ENCODE measurements at regions not wholly inside any gene's neighbourhood (a gene's known extent, or its start where the extent isn't known, plus 50 kb on each side); places are given as distances from the start of the nearest gene placed in this dataset.

GRCh38 chr16:79404571-79404970 lies 196.0 kb downstream of the MAF start:
- in situ Hi-C loops (cut with MboI; ENCODE audit: low pct_unique_long_range_greater_than_20kb, low sequenced_read_pairs, unreplicated experiment) = no loop called here
- no peak for DNase-seq (ENCODE audit: low spot score)
- TF ChIP-seq, protein P1, sequence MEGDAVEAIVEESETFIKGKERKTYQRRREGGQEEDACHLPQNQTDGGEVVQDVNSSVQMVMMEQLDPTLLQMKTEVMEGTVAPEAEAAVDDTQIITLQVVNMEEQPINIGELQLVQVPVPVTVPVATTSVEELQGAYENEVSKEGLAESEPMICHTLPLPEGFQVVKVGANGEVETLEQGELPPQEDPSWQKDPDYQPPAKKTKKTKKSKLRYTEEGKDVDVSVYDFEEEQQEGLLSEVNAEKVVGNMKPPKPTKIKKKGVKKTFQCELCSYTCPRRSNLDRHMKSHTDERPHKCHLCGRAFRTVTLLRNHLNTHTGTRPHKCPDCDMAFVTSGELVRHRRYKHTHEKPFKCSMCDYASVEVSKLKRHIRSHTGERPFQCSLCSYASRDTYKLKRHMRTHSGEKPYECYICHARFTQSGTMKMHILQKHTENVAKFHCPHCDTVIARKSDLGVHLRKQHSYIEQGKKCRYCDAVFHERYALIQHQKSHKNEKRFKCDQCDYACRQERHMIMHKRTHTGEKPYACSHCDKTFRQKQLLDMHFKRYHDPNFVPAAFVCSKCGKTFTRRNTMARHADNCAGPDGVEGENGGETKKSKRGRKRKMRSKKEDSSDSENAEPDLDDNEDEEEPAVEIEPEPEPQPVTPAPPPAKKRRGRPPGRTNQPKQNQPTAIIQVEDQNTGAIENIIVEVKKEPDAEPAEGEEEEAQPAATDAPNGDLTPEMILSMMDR (IDR thresholded peaks at IDR 0.05; ENCODE audit: extremely low read depth, insufficient read depth, missing control alignments) = no peak

GRCh38 chr16:79403534-79403933 lies 197.0 kb downstream of the MAF start:
- TF ChIP-seq, protein P1 (IDR thresholded peaks at IDR 0.05; ENCODE audit: extremely low read depth, insufficient read depth, missing control alignments) = no peak
- in situ Hi-C loops (cut with MboI; ENCODE audit: low pct_unique_long_range_greater_than_20kb, low sequenced_read_pairs, unreplicated experiment) = no loop called here
- DNase-seq (ENCODE audit: low spot score) = no peak

- DNase-seq (ENCODE audit: low spot score) = no peak
- in situ Hi-C loops (cut with MboI; ENCODE audit: low pct_unique_long_range_greater_than_20kb, low sequenced_read_pairs, unreplicated experiment) = no loop called here
- TF ChIP-seq, protein P1 (IDR thresholded peaks at IDR 0.05; ENCODE audit: extremely low read depth, insufficient read depth, missing control alignments) = no peak
These were observed 197.6 kb downstream of the MAF start for GRCh38 chr16:79402920-79403319.

DNA sequence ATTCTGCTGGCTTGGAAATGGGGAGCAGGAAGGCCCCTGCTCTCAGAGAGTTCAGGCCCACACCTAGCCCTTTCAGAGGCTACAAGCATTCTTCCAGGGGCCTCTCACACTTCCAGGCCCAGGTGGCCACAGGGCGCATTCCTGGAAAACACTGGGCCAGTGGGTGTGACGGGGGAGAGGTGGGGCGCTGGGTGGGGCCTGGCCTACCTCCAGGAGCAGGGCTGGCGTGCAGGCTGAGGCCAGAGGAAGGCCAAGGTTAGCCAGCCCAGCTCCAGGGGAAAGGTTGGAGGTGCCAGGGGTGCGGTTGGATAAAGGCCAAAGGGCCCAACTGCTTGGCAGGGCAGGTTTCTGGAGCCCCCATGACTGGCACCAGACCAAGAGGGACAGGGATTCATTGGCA lies 198.2 kb downstream of the MAF start:
- TF ChIP-seq, protein P1 (IDR thresholded peaks at IDR 0.05; ENCODE audit: extremely low read depth, insufficient read depth, missing control alignments) = no peak
- in situ Hi-C loops (cut with MboI; ENCODE audit: low pct_unique_long_range_greater_than_20kb, low sequenced_read_pairs, unreplicated experiment) = no loop called here
- DNase-seq (ENCODE audit: low spot score) = no peak

GRCh38 chr16:79401782-79402181 lies 198.8 kb downstream of the MAF start:
- no peak for DNase-seq (ENCODE audit: low spot score)
- TF ChIP-seq, protein P1 (IDR thresholded peaks at IDR 0.05; ENCODE audit: extremely low read depth, insufficient read depth, missing control alignments) = no peak

DNA sequence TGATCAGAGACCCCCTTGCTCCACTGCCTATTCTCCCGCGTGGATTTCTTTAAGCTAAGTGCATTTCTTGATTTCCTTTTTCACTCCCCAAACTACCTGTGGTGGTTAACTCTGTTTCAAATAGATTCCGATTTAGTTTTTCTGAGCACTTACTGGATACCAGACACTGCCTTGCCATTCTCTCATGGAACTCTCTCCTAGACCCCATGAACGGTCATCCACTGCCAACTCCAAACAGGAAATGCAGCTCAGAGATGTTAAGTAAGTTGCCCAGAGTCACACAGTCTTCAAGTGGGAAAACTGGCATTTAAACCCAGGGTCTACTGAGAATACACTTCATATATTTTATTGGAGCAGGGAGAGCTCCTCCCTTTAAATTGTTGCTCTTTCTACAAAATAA lies 199.4 kb downstream of the MAF start:
- TF ChIP-seq, protein P1 (IDR thresholded peaks at IDR 0.05; ENCODE audit: extremely low read depth, insufficient read depth, missing control alignments) = no peak
- in situ Hi-C loops (cut with MboI; ENCODE audit: low pct_unique_long_range_greater_than_20kb, low sequenced_read_pairs, unreplicated experiment) = no loop called here
- no peak for DNase-seq (ENCODE audit: low spot score)

More at GRCh38 chr16:79401782-79402181, 198.8 kb downstream of the MAF start:
- in situ Hi-C loops (cut with MboI; ENCODE audit: low pct_unique_long_range_greater_than_20kb, low sequenced_read_pairs, unreplicated experiment) = no loop called here

Data from GM13977 (cell line).